ENCODE measurements at regions not wholly inside any gene's neighbourhood (a gene's known extent, or its start where the extent isn't known, plus 50 kb on each side); places are given as distances from the start of the nearest gene placed in this dataset.

DNA sequence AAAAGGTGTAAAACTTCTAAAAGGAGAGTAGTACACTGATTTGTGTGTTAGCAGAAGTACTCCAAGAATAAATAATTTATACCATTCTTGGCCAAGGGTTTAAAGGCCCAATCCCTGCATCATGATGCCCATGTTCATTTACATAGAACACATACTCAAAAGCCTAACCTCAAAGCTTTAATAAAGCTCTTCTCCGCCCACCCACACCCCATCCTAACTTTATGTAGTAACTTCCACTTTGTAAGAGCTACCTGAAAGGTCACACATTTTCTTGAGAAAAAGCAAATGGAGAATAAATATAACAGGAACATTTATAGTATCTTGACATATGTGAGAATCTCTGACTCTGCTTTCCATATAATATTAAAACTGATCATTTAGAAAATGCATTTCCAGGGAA lies 148.8 kb upstream of the FREM1 start:
- TF ChIP-seq POLR2AphosphoS5 (IDR thresholded peaks at IDR 0.05) (no peak), POLR2A (IDR thresholded peaks at IDR 0.05) (no peak), EP300 (IDR thresholded peaks at IDR 0.05) (no peak)
- TF ChIP-seq, protein P1, sequence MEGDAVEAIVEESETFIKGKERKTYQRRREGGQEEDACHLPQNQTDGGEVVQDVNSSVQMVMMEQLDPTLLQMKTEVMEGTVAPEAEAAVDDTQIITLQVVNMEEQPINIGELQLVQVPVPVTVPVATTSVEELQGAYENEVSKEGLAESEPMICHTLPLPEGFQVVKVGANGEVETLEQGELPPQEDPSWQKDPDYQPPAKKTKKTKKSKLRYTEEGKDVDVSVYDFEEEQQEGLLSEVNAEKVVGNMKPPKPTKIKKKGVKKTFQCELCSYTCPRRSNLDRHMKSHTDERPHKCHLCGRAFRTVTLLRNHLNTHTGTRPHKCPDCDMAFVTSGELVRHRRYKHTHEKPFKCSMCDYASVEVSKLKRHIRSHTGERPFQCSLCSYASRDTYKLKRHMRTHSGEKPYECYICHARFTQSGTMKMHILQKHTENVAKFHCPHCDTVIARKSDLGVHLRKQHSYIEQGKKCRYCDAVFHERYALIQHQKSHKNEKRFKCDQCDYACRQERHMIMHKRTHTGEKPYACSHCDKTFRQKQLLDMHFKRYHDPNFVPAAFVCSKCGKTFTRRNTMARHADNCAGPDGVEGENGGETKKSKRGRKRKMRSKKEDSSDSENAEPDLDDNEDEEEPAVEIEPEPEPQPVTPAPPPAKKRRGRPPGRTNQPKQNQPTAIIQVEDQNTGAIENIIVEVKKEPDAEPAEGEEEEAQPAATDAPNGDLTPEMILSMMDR (IDR thresholded peaks at IDR 0.05): no peak

Data from sigmoid colon (tissue), 4 donors.